Endothelial cell (in vitro differentiated cells): ENCODE measurements at regions not wholly inside any gene's neighbourhood (a gene's known extent, or its start where the extent isn't known, plus 50 kb on each side); places are given as distances from the start of the nearest gene placed in this dataset.

Experiments used
- DNase-seq: peaks from one replicate; pipeline ENCODE4 v3.0.0; 2021; ENCODE audit warnings: low spot score
- H3K27ac Mint-ChIP-seq: one replicate; pipeline ENCODE4 v1.8.0; 2021; ENCODE audit warnings: mixed read lengths, inconsistent platforms; ENCODE audit not compliant: unreplicated experiment
- H3K27me3 Mint-ChIP-seq: one replicate; pipeline ENCODE4 v1.8.0; 2021; ENCODE audit warnings: mild to moderate bottlenecking, moderate library complexity, mixed read lengths, inconsistent platforms; ENCODE audit not compliant: unreplicated experiment
- H3K36me3 Mint-ChIP-seq: one replicate; pipeline ENCODE4 v1.8.0; 2021; ENCODE audit warnings: mild to moderate bottlenecking, low read depth, mixed read lengths, inconsistent platforms; ENCODE audit not compliant: unreplicated experiment
- H3K4me1 Mint-ChIP-seq: one replicate; pipeline ENCODE4 v1.8.0; 2021; ENCODE audit warnings: mild to moderate bottlenecking, mixed read lengths, inconsistent platforms; ENCODE audit not compliant: unreplicated experiment
- H3K4me3 Mint-ChIP-seq: one replicate; pipeline ENCODE4 v1.8.0; 2021; ENCODE audit warnings: mild to moderate bottlenecking, mixed read lengths, inconsistent platforms; ENCODE audit not compliant: unreplicated experiment
- H3K9me3 Mint-ChIP-seq: one replicate; pipeline ENCODE4 v1.8.0; 2021; ENCODE audit warnings: mixed read lengths, inconsistent platforms; ENCODE audit not compliant: unreplicated experiment
- CTCF ChIP-seq: fragments of 200-600 bp; sonication (generic); IDR thresholded peaks from one replicate; pipeline ENCODE4 v1.5.0; 2021; ENCODE audit warnings: antibody characterized with exemption; ENCODE audit not compliant: unreplicated experiment

- TF ChIP-seq CTCF = no peak
- no peak overlapping the region for H3K27ac Mint-ChIP-seq
- H3K27me3 Mint-ChIP-seq = peaks cover 4% of the 10 kb centered on the region
- H3K36me3 Mint-ChIP-seq = peaks cover 9% of the 10 kb centered on the region
- no peaks in the 10 kb centered on the region for H3K9me3 Mint-ChIP-seq
- H3K4me1 Mint-ChIP-seq = peaks cover 3% of the 10 kb centered on the region
- DNase-seq = no peak
- no peak overlapping the region for H3K4me3 Mint-ChIP-seq
These were observed 545.9 kb upstream of the AMELY start for GRCh38 chrY:7457286-7458015.

GRCh38 chrY:7455626-7456025 is 544.1 kb upstream of the AMELY start:
- no peak for DNase-seq
- TF ChIP-seq CTCF = no peak
- Mint-ChIP-seq H3K27ac (no peak overlapping the region), H3K36me3 (peaks cover 9% of the 10 kb centered on the region), H3K4me3 (no peak overlapping the region), H3K27me3 (peaks cover 4% of the 10 kb centered on the region), H3K9me3 (no peaks in the 10 kb centered on the region), H3K4me1 (peaks cover 3% of the 10 kb centered on the region)

GRCh38 chrY:7453336-7453735 is 541.8 kb upstream of the AMELY start:
- peaks cover 2% of the 10 kb centered on the region for H3K27me3 Mint-ChIP-seq
- no peak overlapping the region for H3K4me3 Mint-ChIP-seq
- no peak for TF ChIP-seq CTCF
- H3K4me1 Mint-ChIP-seq = no peaks in the 10 kb centered on the region
- no peak overlapping the region for H3K27ac Mint-ChIP-seq
- DNase-seq = no peak
- H3K9me3 Mint-ChIP-seq = no peaks in the 10 kb centered on the region
- H3K36me3 Mint-ChIP-seq = peaks cover 6% of the 10 kb centered on the region

- no peak for DNase-seq
- no peak overlapping the region for H3K27ac Mint-ChIP-seq
- TF ChIP-seq CTCF = no peak
- no peak overlapping the region for H3K4me3 Mint-ChIP-seq
- H3K4me1 Mint-ChIP-seq = no peaks in the 10 kb centered on the region
- H3K36me3 Mint-ChIP-seq = peaks cover 6% of the 10 kb centered on the region
- H3K27me3 Mint-ChIP-seq = peaks cover 2% of the 10 kb centered on the region
- H3K9me3 Mint-ChIP-seq = no peaks in the 10 kb centered on the region
These were observed 540.7 kb upstream of the AMELY start for GRCh38 chrY:7452246-7452645.

- TF ChIP-seq CTCF = no peak
- no peak overlapping the region for H3K27ac Mint-ChIP-seq
- no peak overlapping the region for H3K4me3 Mint-ChIP-seq
- DNase-seq = no peak
- H3K4me1 Mint-ChIP-seq = no peaks in the 10 kb centered on the region
- no peaks in the 10 kb centered on the region for H3K9me3 Mint-ChIP-seq
- peaks cover 6% of the 10 kb centered on the region for H3K36me3 Mint-ChIP-seq
- H3K27me3 Mint-ChIP-seq = peaks cover 2% of the 10 kb centered on the region
These were observed 538.3 kb upstream of the AMELY start for GRCh38 chrY:7449860-7450259.
